Neural cell (in vitro differentiated cells): ENCODE measurements at regions not wholly inside any gene's neighbourhood (a gene's known extent, or its start where the extent isn't known, plus 50 kb on each side); places are given as distances from the start of the nearest gene placed in this dataset.

Experiments
- H2AFZ ChIP-seq: fragments of 200-600, 300-800 bp; sonication (generic), shearing (Covaris generic); 2 replicates; pipeline ENCODE4 v1.6.0; 2014; ENCODE audit warnings: low read depth, mild to moderate bottlenecking, antibody characterized with exemption, low read length, moderate library complexity
- H3F3A ChIP-seq: fragments of 200-600 bp; shearing (Covaris generic); 2 replicates; pipeline ENCODE4 v1.6.1; 2016; ENCODE audit warnings: mild to moderate bottlenecking, moderate library complexity, mixed read lengths, antibody characterized with exemption, low read length; ENCODE audit not compliant: insufficient read depth, poor library complexity, severe bottlenecking
- H3K27ac ChIP-seq: fragments of 200-600, 300-800 bp; sonication (generic), shearing (Covaris generic); 2 replicates; pipeline ENCODE4 v1.5.1; 2014; ENCODE audit warnings: mild to moderate bottlenecking, low read length, moderate library complexity
- H3K27me3 ChIP-seq: fragments of 300-800, 200-600 bp; sonication (generic), shearing (Covaris generic); 2 replicates; pipeline ENCODE4 v1.6.0; 2014; ENCODE audit warnings: mild to moderate bottlenecking, low read depth, low read length, moderate library complexity; ENCODE audit not compliant: insufficient read depth
- H3K36me3 ChIP-seq: fragments of 300-800, 200-600 bp; sonication (generic), shearing (Covaris generic); 2 replicates; pipeline ENCODE4 v1.5.1; 2014; ENCODE audit warnings: mild to moderate bottlenecking, antibody characterized with exemption, low read length, moderate library complexity; ENCODE audit not compliant: insufficient read depth
- H3K4me2 ChIP-seq: fragments of 300-800, 200-600 bp; sonication (generic), shearing (Covaris generic); 2 replicates; pipeline ENCODE4 v1.6.0; 2014; ENCODE audit warnings: mild to moderate bottlenecking, low read length
- H3K4me3 ChIP-seq: fragments of 300-800, 200-600 bp; sonication (generic), shearing (Covaris generic); 2 replicates; pipeline ENCODE4 v1.5.1; 2014; ENCODE audit warnings: mild to moderate bottlenecking, low read length, moderate library complexity
- H3K79me2 ChIP-seq: fragments of 200-600 bp; shearing (Covaris generic); replicated peaks from 2 replicates; pipeline ENCODE4 v1.6.0; 2014; ENCODE audit warnings: mild to moderate bottlenecking, low read length, moderate library complexity; ENCODE audit not compliant: insufficient read depth
- H3K9ac ChIP-seq: fragments of 300-800, 200-600 bp; sonication (generic), shearing (Covaris generic); 2 replicates; pipeline ENCODE4 v1.6.1; 2016; ENCODE audit warnings: mild to moderate bottlenecking, low read length, mixed read lengths
- H3K9me2 ChIP-seq: fragments of 200-600 bp; shearing (Covaris generic); 2 replicates; pipeline ENCODE4 v1.6.1; 2016; ENCODE audit warnings: mild to moderate bottlenecking, low read length, mixed read lengths; ENCODE audit not compliant: insufficient read depth
- H3K9me3 ChIP-seq: fragments of 200-600, 300-800 bp; sonication (generic), shearing (Covaris generic); 2 replicates; pipeline ENCODE4 v1.6.1; 2016; ENCODE audit warnings: mild to moderate bottlenecking, mixed run types, low read length, moderate library complexity, mixed read lengths
- H4K20me1 ChIP-seq: fragments of 200-600 bp; shearing (Covaris generic); 2 replicates; pipeline ENCODE4 v1.6.1; 2016; ENCODE audit warnings: mild to moderate bottlenecking, mixed run types; ENCODE audit not compliant: insufficient read depth
- CTCF ChIP-seq: fragments of 450-650 bp; IDR thresholded peaks from 2 replicates; pipeline ENCODE4 v1.5.1; 2014; ENCODE audit warnings: antibody characterized with exemption, mild to moderate bottlenecking, moderate library complexity; ENCODE audit not compliant: poor library complexity, severe bottlenecking
- EZH2 ChIP-seq: fragments of 200-600, 300-800 bp; shearing (Covaris generic), sonication (generic); IDR thresholded peaks from 2 replicates; pipeline ENCODE4 v1.6.1; 2014; ENCODE audit warnings: antibody characterized with exemption, low read length, borderline replicate concordance, mild to moderate bottlenecking; ENCODE audit not compliant: insufficient read depth, poor library complexity, severe bottlenecking
- MXI1 ChIP-seq: fragments of 450-650 bp; conservative IDR thresholded peaks from 2 replicates; pipeline ENCODE4 v1.6.1; 2014; ENCODE audit warnings: antibody characterized with exemption, mild to moderate bottlenecking; ENCODE audit not compliant: poor library complexity, severe bottlenecking
- POLR2AphosphoS5 ChIP-seq: IDR thresholded peaks from 2 replicates; pipeline ENCODE4 v1.6.1; 2012
- RAD21 ChIP-seq: fragments of 450-650 bp; conservative IDR thresholded peaks from 2 replicates; pipeline ENCODE4 v1.6.1; 2014; ENCODE audit warnings: antibody characterized with exemption, mild to moderate bottlenecking, moderate library complexity
- REST ChIP-seq: IDR thresholded peaks from 2 replicates; pipeline ENCODE4 v1.6.1; 2012; ENCODE audit warnings: borderline replicate concordance
- SMC3 ChIP-seq: fragments of 450-650 bp; conservative IDR thresholded peaks from 2 replicates; pipeline ENCODE4 v1.6.1; 2014; ENCODE audit warnings: antibody characterized with exemption, mild to moderate bottlenecking, moderate library complexity; ENCODE audit not compliant: poor library complexity
- TAF1 ChIP-seq: IDR thresholded peaks from 2 replicates; pipeline ENCODE4 v1.6.1; 2012; ENCODE audit warnings: low read depth

- Histone ChIP-seq H3K27me3 (no peaks in the 10 kb centered on the region), H3K9me2 (no peaks in the 10 kb centered on the region)
Measured at GRCh38 chr7:109259151-109259550, 689.5 kb downstream of the DNAJB9 start.

GRCh38 chr7:109261781-109262180 lies 692.1 kb downstream of the DNAJB9 start:
- Histone ChIP-seq H3K27me3 (no peaks in the 10 kb centered on the region), H3K9me2 (no peaks in the 10 kb centered on the region), H3K4me3 (no peak overlapping the region), H3K36me3 (no peaks in the 10 kb centered on the region), H3K4me2 (no peak overlapping the region), H3K79me2 (no peaks in the 10 kb centered on the region), H3K9ac (no peak overlapping the region), H3K9me3 (no peaks in the 10 kb centered on the region), H3K27ac (no peak overlapping the region), H3F3A (no peaks in the 10 kb centered on the region), H2AFZ (no peak overlapping the region), H4K20me1 (no peaks in the 10 kb centered on the region)
- TF ChIP-seq TAF1 = no peak
- no peak for TF ChIP-seq SMC3
- no peak for TF ChIP-seq RAD21
- TF ChIP-seq CTCF = no peak
- TF ChIP-seq EZH2 = no peak
- TF ChIP-seq REST = no peak
- TF ChIP-seq POLR2AphosphoS5 = no peak

More at GRCh38 chr7:109259151-109259550, 689.5 kb downstream of the DNAJB9 start:
- Histone ChIP-seq H3K9me3 (no peaks in the 10 kb centered on the region), H3K79me2 (no peaks in the 10 kb centered on the region), H3K9ac (no peak overlapping the region), H3F3A (no peaks in the 10 kb centered on the region), H3K36me3 (no peaks in the 10 kb centered on the region), H3K4me2 (no peak overlapping the region), H2AFZ (no peak overlapping the region), H3K27ac (no peak overlapping the region), H4K20me1 (no peaks in the 10 kb centered on the region), H3K4me3 (no peak overlapping the region)
- no peak for TF ChIP-seq REST
- TF ChIP-seq SMC3 = no peak
- no peak for TF ChIP-seq CTCF
- no peak for TF ChIP-seq RAD21
- no peak for TF ChIP-seq TAF1
- no peak for TF ChIP-seq POLR2AphosphoS5
- no peak for TF ChIP-seq EZH2
- TF ChIP-seq MXI1 = no peak
